Mesothelial cell of epicardium (in vitro differentiated cells): ENCODE measurements at regions not wholly inside any gene's neighbourhood (a gene's known extent, or its start where the extent isn't known, plus 50 kb on each side); places are given as distances from the start of the nearest gene placed in this dataset.

ENCODE experiments used
- DNase-seq, 2 experiments: peaks; one replicate each; pipeline ENCODE4 v3.0.0; 2021; ENCODE audit warnings: low spot score in 2 of 2; ENCODE audit not compliant: unreplicated experiment in 2 of 2
- H3K27ac Mint-ChIP-seq: 2 replicates; pipeline ENCODE4 v1.8.0; 2021; ENCODE audit warnings: mixed read lengths
- H3K27me3 Mint-ChIP-seq: 2 replicates; pipeline ENCODE4 v1.8.0; 2021; ENCODE audit warnings: low read depth, mixed read lengths
- H3K36me3 Mint-ChIP-seq: 2 replicates; pipeline ENCODE4 v1.8.0; 2021; ENCODE audit warnings: mixed read lengths
- H3K4me1 Mint-ChIP-seq: 2 replicates; pipeline ENCODE4 v1.8.0; 2021; ENCODE audit warnings: mixed read lengths
- H3K4me3 Mint-ChIP-seq: 2 replicates; pipeline ENCODE4 v1.8.0; 2021; ENCODE audit warnings: mild to moderate bottlenecking, moderate library complexity, mixed read lengths
- H3K9me3 Mint-ChIP-seq: 2 replicates; pipeline ENCODE4 v1.8.0; 2021; ENCODE audit warnings: mixed read lengths
- CTCF ChIP-seq: fragments of 200-600 bp; sonication (generic); IDR thresholded peaks from one replicate; pipeline ENCODE4 v1.5.0; 2021; ENCODE audit warnings: antibody characterized with exemption; ENCODE audit not compliant: unreplicated experiment

DNA sequence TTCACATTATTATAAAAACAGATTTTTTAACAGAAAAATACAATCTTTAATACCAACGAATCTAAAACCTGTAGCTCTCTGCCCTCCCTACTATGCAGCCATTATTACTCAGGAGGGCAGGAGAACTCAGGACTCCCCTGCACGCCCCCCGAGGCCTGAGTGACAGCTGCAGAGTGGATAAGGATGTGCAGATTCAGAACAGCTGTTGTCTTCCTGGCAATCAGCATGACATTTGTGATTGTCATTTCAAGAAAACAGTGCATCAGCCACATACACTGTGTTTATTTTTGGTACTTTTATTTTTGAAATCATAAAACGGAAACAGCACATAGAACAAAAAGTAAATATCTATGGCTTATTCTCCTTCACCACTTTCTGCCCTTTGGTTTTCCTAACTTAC, 450.8 kb downstream of the OCA2 start:
- peaks cover 9% of the 10 kb centered on the region for H3K9me3 Mint-ChIP-seq
- H3K27ac Mint-ChIP-seq: no peak overlapping the region
- no peaks in the 10 kb centered on the region for H3K36me3 Mint-ChIP-seq
- no peaks in the 10 kb centered on the region for H3K4me1 Mint-ChIP-seq
- no peak for TF ChIP-seq CTCF
- DNase-seq: no peak
- H3K4me3 Mint-ChIP-seq: no peak overlapping the region
- no peaks in the 10 kb centered on the region for H3K27me3 Mint-ChIP-seq

GRCh38 chr15:27646531-27646930, 452.6 kb downstream of the OCA2 start:
- H3K9me3 Mint-ChIP-seq: peaks cover 25% of the 10 kb centered on the region
- H3K4me3 Mint-ChIP-seq: no peak overlapping the region
- no peaks in the 10 kb centered on the region for H3K27me3 Mint-ChIP-seq
- no peak overlapping the region for H3K27ac Mint-ChIP-seq
- no peak for DNase-seq
- TF ChIP-seq CTCF: no peak
- no peaks in the 10 kb centered on the region for H3K4me1 Mint-ChIP-seq
- no peaks in the 10 kb centered on the region for H3K36me3 Mint-ChIP-seq

GRCh38 chr15:27645672-27646071, 453.4 kb downstream of the OCA2 start:
- no peaks in the 10 kb centered on the region for H3K36me3 Mint-ChIP-seq
- no peak for TF ChIP-seq CTCF
- H3K27me3 Mint-ChIP-seq: no peaks in the 10 kb centered on the region
- H3K4me3 Mint-ChIP-seq: no peak overlapping the region
- no peaks in the 10 kb centered on the region for H3K4me1 Mint-ChIP-seq
- DNase-seq: no peak
- H3K27ac Mint-ChIP-seq: no peak overlapping the region
- H3K9me3 Mint-ChIP-seq: peaks cover 31% of the 10 kb centered on the region

GRCh38 chr15:27642981-27643380, 456.1 kb downstream of the OCA2 start:
- H3K27ac Mint-ChIP-seq: no peak overlapping the region
- no peaks in the 10 kb centered on the region for H3K27me3 Mint-ChIP-seq
- H3K36me3 Mint-ChIP-seq: no peaks in the 10 kb centered on the region
- H3K4me1 Mint-ChIP-seq: no peaks in the 10 kb centered on the region
- DNase-seq: no peak
- no peak for TF ChIP-seq CTCF
- no peak overlapping the region for H3K4me3 Mint-ChIP-seq
- H3K9me3 Mint-ChIP-seq: peaks cover 36% of the 10 kb centered on the region

- no peaks in the 10 kb centered on the region for H3K4me1 Mint-ChIP-seq
- no peaks in the 10 kb centered on the region for H3K36me3 Mint-ChIP-seq
- H3K27me3 Mint-ChIP-seq: no peaks in the 10 kb centered on the region
- no peak overlapping the region for H3K27ac Mint-ChIP-seq
- DNase-seq: no peak
- TF ChIP-seq CTCF: no peak
- peaks cover 36% of the 10 kb centered on the region for H3K9me3 Mint-ChIP-seq
- H3K4me3 Mint-ChIP-seq: no peak overlapping the region
These were observed 459.5 kb downstream of the OCA2 start for GRCh38 chr15:27639595-27639994.

DNA sequence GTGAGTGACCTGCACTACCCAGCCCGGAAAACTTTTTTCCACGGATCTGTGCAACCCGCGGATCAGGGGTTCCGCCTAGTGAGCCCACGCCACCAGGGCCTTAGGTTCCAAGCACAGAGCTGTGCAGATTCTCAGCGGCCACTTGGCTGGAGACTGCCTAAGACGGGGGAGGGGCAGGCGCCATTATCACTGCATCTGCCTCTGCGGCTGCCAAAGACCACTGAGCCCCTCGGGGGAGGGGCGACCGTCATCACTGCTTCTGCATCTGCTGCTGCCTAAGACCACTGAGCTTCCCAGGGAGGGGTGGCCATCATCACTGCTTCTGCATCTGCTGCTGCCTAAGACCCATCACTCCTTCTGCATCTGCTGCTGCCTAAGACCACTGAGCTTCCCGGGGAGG, 460.2 kb downstream of the OCA2 start:
- Mint-ChIP-seq H3K27me3 (no peaks in the 10 kb centered on the region), H3K4me1 (no peaks in the 10 kb centered on the region), H3K4me3 (no peak overlapping the region), H3K27ac (no peak overlapping the region), H3K36me3 (no peaks in the 10 kb centered on the region), H3K9me3 (peaks cover 33% of the 10 kb centered on the region)
- DNase-seq: no peak
- no peak for TF ChIP-seq CTCF
